Thyroid gland (tissue), 4 donors: ENCODE measurements at regions not wholly inside any gene's neighbourhood (a gene's known extent, or its start where the extent isn't known, plus 50 kb on each side); places are given as distances from the start of the nearest gene placed in this dataset.

Source experiments
- POLR2A ChIP-seq, 2 donors: fragments of 450-650 bp; IDR thresholded peaks; one replicate each; pipeline ENCODE4 v1.6.1; 2017; ENCODE audit warnings: antibody characterized with exemption in 2 of 2, mild to moderate bottlenecking in 2 of 2, moderate library complexity in 1 of 2
- TF ChIP-seq, protein P1 (sequence below), 6 experiments: fragments of 200-600 bp in 3 of 6; fragments of 450-650 bp in 3 of 6; sonication (generic) in 3 of 6; IDR thresholded peaks; one replicate each; pipeline ENCODE4 v1.5.1; 2016 to 2019; ENCODE audit warnings: antibody characterized with exemption in 6 of 6, mild to moderate bottlenecking in 2 of 6, inconsistent platforms in 1 of 6, moderate library complexity in 1 of 6

DNA sequence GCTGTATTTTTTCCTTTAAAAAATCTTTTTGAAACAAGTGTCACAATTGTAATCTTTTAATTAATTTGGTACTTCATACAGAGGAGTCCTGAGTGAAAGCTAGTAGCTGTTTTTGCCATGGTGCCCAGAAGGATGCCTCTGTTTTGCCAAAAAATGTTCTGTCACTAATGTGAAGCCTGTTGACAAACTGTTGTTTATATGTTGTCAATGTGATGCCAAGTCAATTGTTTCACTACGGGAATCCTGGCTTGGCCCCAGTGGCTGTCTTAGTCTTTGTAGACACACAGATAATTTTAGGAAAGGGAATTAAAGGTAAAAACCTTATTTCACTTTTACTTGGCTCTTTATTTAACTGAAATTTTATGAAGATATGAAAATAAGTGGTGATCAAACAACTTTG lies 706.4 kb upstream of the MMS22L start:
- TF ChIP-seq, protein P1, sequence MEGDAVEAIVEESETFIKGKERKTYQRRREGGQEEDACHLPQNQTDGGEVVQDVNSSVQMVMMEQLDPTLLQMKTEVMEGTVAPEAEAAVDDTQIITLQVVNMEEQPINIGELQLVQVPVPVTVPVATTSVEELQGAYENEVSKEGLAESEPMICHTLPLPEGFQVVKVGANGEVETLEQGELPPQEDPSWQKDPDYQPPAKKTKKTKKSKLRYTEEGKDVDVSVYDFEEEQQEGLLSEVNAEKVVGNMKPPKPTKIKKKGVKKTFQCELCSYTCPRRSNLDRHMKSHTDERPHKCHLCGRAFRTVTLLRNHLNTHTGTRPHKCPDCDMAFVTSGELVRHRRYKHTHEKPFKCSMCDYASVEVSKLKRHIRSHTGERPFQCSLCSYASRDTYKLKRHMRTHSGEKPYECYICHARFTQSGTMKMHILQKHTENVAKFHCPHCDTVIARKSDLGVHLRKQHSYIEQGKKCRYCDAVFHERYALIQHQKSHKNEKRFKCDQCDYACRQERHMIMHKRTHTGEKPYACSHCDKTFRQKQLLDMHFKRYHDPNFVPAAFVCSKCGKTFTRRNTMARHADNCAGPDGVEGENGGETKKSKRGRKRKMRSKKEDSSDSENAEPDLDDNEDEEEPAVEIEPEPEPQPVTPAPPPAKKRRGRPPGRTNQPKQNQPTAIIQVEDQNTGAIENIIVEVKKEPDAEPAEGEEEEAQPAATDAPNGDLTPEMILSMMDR (IDR thresholded peaks at IDR 0.05), result no peak
- TF ChIP-seq POLR2A (IDR thresholded peaks at IDR 0.05), result no peak
